Ectodermal cell (in vitro differentiated cells): ENCODE measurements at regions not wholly inside any gene's neighbourhood (a gene's known extent, or its start where the extent isn't known, plus 50 kb on each side); places are given as distances from the start of the nearest gene placed in this dataset.
"Not testable (repeated sequence)": the region's sequence is repeated elsewhere in the genome, so short reads cannot be mapped to it uniquely, and the experiment has no call there.

Experiments used
- H3K27ac ChIP-seq: 2 replicates; pipeline ENCODE4 v1.7.0; 2013; ENCODE audit warnings: mild to moderate bottlenecking, low read depth, low read length; ENCODE audit not compliant: insufficient read depth, poor library complexity, severe bottlenecking
- H3K27me3 ChIP-seq: 2 replicates; pipeline ENCODE4 v1.7.0; 2013; ENCODE audit warnings: mild to moderate bottlenecking, low read length; ENCODE audit not compliant: insufficient read depth, control insufficient read depth, poor library complexity, severe bottlenecking
- H3K36me3 ChIP-seq: one replicate; pipeline ENCODE4 v1.7.0; 2013; ENCODE audit warnings: low read length; ENCODE audit not compliant: control insufficient read depth, insufficient read depth
- H3K4me1 ChIP-seq: one replicate; pipeline ENCODE4 v1.7.0; 2013; ENCODE audit warnings: low read length; ENCODE audit not compliant: control insufficient read depth, insufficient read depth
- H3K4me3 ChIP-seq: 2 replicates; pipeline ENCODE4 v1.7.0; 2013; ENCODE audit warnings: low read depth, low read length, control low read depth; ENCODE audit not compliant: insufficient read depth
- H3K9me3 ChIP-seq: 2 replicates; pipeline ENCODE4 v1.7.0; 2013; ENCODE audit warnings: mild to moderate bottlenecking, low read length, moderate library complexity; ENCODE audit not compliant: control insufficient read depth
- WGBS, 2 experiments: methylation state at CpG; one replicate each; pipeline ENCODE4 v1.1.7; 2013; ENCODE audit warnings: missing lambda C conversion rate in 2 of 2; 5-methylcytosine and 5-hydroxymethylcytosine counted together

DNA sequence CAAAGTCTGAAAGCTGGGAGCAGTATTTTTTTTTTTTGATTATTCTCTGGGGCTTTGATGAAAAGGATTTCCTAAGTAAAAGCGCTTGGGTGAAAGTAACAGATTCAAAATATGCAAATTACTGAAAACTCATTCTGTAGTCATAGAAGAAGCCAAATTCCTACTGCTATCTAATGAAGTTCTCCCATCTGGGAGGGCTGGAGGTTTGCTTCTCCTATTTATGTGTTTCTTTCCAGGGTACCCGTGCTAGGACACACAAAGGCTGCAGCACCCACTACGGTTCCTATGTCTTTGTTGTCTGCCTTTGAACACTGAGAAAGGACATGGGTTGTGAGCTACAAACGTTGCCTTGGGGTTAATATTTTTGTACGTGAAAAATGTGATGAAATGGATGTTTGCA, 324.7 kb upstream of the KAZN start:
- no peak overlapping the region for H3K27ac ChIP-seq
- no peaks in the 10 kb centered on the region for H3K9me3 ChIP-seq
- no peaks in the 10 kb centered on the region for H3K36me3 ChIP-seq
- H3K4me3 ChIP-seq, result no peak overlapping the region
- H3K4me1 ChIP-seq, result no peaks in the 10 kb centered on the region
- WGBS, 2 experiments, result 91 to 97% methylated on average over 3 to 5 of the region's 5 CpGs
- H3K27me3 ChIP-seq, result no peaks in the 10 kb centered on the region

DNA sequence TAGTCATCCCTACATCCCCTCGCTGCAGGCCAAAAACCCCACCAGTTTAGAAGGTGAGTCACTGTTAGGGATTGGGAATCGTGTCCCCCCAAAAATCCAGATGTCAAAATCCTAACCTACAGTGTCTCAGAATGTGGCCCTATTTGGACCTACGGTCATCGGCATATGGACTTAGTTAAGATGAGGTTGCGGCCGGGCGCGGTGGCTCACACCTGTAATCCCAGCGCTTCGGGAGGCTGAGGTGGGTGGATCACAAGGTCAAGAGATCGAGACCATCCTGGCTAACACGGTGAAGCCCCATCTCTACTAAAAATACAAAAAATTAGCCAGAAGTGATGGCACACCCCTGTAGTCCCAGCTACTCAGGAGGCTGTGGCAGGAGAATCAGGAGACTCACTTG, 318.6 kb upstream of the KAZN start:
- H3K4me3 ChIP-seq, H3K27ac ChIP-seq, H3K36me3 ChIP-seq, H3K27me3 ChIP-seq, H3K9me3 ChIP-seq, H3K4me1 ChIP-seq: not testable (repeated sequence)
- WGBS, 2 experiments, result 87 to 94% methylated on average over 12 of the region's 12 CpGs

DNA sequence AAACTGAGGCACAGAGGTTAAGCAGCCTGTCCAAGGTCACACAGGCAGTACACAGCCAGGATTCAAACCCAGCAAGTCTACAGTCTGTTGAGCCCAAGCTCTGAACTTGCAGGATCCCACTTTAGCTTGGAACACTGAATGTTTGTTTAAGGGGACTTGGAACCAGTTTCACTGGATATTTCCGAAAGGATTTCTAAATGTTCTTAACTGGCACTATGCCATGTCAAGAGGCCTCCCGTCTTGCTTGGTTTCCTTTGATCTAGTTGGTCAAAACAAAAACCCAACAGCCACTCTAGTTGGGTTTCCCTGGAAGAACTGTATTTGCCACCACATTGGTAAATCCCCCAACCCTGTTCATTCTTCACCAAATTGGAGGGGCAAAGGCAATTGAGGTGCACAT, 317.6 kb upstream of the KAZN start:
- Histone ChIP-seq H3K4me3 (no peak overlapping the region), H3K9me3 (no peaks in the 10 kb centered on the region), H3K27ac (no peak overlapping the region), H3K36me3 (no peaks in the 10 kb centered on the region), H3K4me1 (peaks cover 7% of the 10 kb centered on the region), H3K27me3 (no peaks in the 10 kb centered on the region)
- 91 to 93% methylated on average over 2 of the region's 2 CpGs for WGBS, 2 experiments

DNA sequence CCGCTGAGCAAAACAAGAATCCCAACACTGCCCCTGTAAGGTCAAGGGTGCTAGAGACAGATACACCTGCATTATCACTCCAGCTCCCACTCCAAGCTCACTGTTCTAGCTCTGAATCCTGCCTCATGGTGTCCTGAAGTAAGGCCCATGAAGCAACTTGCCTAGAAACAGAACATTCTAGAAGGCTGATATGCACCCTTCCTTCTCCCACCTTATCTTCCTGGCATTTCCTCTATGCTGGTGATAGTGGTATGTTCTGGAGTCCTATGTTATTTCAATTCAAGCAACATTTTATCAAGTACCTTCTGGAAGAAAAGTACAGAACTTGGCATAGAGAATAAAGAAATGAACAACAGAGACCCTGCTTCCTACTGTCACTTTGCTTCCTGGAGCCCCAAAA, 317.1 kb upstream of the KAZN start:
- no peak overlapping the region for H3K4me3 ChIP-seq
- H3K27ac ChIP-seq, result no peak overlapping the region
- H3K9me3 ChIP-seq, result no peaks in the 10 kb centered on the region
- H3K4me1 ChIP-seq, result peaks cover 7% of the 10 kb centered on the region
- no peaks in the 10 kb centered on the region for H3K36me3 ChIP-seq
- no peaks in the 10 kb centered on the region for H3K27me3 ChIP-seq
- 91% methylated on average over 1 of the region's 1 CpG for WGBS, 2 experiments

DNA sequence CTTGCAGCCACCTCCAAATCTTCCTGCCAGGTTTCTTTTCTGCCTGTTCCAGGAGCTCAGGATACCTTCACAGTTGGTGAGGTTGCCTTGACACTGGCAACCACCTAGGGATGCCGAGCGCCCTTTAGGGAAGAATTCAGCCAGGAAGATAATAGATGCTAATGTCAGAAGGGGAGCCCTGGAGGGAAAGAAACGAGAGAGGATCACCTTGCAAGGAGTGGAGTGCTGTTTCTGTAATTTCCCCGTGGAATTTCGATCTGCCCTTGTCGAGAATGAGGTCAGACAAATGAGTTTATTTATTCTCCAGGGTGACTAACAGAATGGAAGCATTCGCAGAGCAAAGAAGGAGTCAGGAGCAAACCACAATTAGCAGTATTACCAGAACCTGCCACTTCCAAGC, 315.8 kb upstream of the KAZN start:
- 32 to 35% methylated on average over 7 of the region's 7 CpGs for WGBS, 2 experiments

DNA sequence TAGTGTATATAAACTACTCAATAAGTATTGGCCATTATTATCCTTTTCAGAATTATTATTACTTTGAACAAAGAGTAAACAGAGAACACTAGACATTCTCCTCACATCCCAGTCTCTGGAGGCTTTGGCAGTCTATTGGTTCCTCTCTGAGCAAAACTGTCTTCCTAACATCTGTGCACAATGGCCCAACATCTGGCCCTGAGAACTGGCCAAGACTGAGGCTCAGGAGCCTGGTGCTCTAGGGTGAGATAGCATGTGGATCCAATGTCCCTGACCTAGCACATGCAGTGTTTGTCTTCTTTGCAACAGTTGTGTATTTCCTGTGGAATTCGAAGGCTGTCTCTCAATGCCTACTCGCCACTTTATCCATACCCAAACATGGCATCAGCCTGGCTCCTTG, 313.2 kb upstream of the KAZN start:
- no peak overlapping the region for H3K4me3 ChIP-seq
- no peak overlapping the region for H3K27ac ChIP-seq
- no peaks in the 10 kb centered on the region for H3K9me3 ChIP-seq
- H3K4me1 ChIP-seq, result peaks cover 7% of the 10 kb centered on the region
- H3K27me3 ChIP-seq, result no peaks in the 10 kb centered on the region
- H3K36me3 ChIP-seq, result no peaks in the 10 kb centered on the region
- whole genome bisulfite sequencing, 2 experiments, result 90 to 92% methylated on average over 2 of the region's 2 CpGs

More for the DNA sequence above, 315.8 kb upstream of the KAZN start:
- Histone ChIP-seq H3K4me1 (peaks cover 7% of the 10 kb centered on the region), H3K27me3 (no peaks in the 10 kb centered on the region), H3K36me3 (no peaks in the 10 kb centered on the region), H3K27ac (no peak overlapping the region), H3K4me3 (no peak overlapping the region), H3K9me3 (no peaks in the 10 kb centered on the region)

DNA sequence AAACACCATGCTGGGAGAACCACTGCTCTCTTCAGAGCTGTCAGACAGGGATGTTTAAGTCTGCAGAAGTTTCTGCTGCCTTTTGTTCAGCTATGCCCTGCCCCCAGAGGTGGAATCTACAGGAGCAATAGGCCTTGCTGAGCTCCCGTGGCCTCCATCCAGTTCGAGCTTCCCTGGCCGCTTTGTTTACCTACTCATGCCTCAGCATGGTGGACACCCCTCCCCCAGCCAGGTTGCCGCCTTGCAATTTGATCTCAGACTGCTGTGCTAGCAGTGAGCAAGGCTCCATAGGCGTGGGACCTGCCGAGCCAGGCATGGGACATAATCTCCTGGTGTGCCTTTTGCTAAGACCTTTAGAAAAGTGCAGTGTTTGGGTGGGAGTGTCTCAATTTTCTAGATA, 307.3 kb upstream of the KAZN start:
- H3K9me3 ChIP-seq, H3K36me3 ChIP-seq, H3K27me3 ChIP-seq, H3K27ac ChIP-seq, H3K4me3 ChIP-seq: not testable (repeated sequence)
- H3K4me1 ChIP-seq, result peaks cover 10% of the 10 kb centered on the region
- WGBS, 2 experiments, result 22 to 36% methylated on average over 6 of the region's 6 CpGs

DNA sequence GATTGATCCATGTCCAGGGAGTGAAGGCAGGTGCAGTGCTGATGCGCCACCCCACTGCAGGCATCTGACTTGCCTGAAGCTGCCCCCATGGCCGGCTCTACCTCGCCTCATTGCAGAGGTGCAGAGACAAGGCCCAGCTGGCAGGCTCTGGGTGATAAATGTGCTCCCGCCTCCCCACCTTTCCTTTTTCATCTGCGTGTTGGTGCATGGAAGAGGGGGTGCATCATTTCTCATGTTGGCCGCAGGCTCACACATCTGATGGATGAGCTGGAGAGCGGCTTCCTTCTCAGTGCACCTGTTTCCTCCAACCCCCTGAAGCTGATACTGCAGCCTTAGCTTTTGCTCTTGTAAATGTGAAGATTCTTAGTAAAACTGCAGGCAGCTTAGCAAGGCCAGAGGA, 306.0 kb upstream of the KAZN start:
- H3K4me1 ChIP-seq, result peaks cover 10% of the 10 kb centered on the region
- WGBS, 2 experiments, result 95% methylated on average over 7 of the region's 7 CpGs
- no peak overlapping the region for H3K4me3 ChIP-seq
- H3K27me3 ChIP-seq, result no peaks in the 10 kb centered on the region
- H3K9me3 ChIP-seq, result no peaks in the 10 kb centered on the region
- H3K36me3 ChIP-seq, result no peaks in the 10 kb centered on the region
- no peak overlapping the region for H3K27ac ChIP-seq

DNA sequence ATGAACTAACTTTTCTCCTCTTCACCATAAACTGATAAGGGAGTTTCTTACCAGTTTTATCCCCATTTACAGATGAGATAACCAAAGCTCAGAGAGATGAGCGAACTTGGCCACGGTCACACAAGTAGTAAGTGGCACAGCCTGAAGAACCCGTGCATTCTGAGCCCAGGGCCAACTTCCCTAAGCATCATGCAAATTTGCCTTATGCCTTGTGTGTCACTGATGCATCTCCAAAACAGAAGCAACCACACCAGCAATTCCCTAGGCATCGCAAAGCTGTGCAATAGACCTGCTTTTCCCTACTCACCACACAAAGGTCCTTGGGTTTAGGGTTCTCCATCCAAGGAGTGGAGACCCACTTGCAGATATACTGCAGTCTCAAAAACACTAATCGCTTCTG, 304.5 kb upstream of the KAZN start:
- 95 to 96% methylated on average over 5 of the region's 5 CpGs for WGBS, 2 experiments
- H3K9me3 ChIP-seq, result no peaks in the 10 kb centered on the region
- H3K27ac ChIP-seq, result no peak overlapping the region
- peaks cover 10% of the 10 kb centered on the region for H3K4me1 ChIP-seq
- no peaks in the 10 kb centered on the region for H3K27me3 ChIP-seq
- no peaks in the 10 kb centered on the region for H3K36me3 ChIP-seq
- no peak overlapping the region for H3K4me3 ChIP-seq

DNA sequence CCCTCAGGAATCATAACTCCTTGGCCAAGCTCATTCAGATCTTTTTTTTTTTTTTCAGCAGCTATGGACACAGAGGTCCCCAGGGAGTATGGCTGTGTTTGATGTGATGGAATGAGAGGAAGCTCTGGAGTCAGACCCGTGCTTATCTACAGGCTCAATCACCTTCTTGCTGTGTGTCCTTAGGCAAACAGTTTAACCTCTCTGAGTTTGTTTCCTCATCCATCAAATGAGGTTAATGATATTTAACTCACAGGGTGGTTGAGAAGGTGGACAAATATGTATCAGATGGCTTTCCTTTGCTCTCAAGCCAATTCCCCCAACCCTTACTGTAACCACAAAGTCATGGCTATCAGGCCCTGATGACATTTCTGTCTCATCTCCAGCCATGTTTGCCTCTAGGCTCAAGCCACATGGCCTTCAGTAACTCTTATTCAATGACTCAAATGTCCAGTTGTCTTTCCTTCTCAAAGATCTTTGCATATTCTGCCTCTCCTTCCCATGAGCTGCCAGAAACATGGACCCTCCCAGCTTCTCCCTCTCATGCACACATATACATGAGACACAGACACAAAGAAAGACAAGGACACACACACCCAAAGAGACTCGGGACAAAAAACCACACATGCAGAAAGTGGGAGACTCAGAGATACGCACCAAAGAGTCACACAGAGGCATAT, 303.5 kb upstream of the KAZN start:
- WGBS, 2 experiments, result 80 to 88% methylated on average over 3 of the region's 3 CpGs
- H3K27ac ChIP-seq, result no peak overlapping the region
- no peaks in the 10 kb centered on the region for H3K27me3 ChIP-seq
- H3K4me1 ChIP-seq, result peaks cover 10% of the 10 kb centered on the region
- no peaks in the 10 kb centered on the region for H3K36me3 ChIP-seq
- H3K4me3 ChIP-seq, result no peak overlapping the region
- H3K9me3 ChIP-seq, result no peaks in the 10 kb centered on the region

DNA sequence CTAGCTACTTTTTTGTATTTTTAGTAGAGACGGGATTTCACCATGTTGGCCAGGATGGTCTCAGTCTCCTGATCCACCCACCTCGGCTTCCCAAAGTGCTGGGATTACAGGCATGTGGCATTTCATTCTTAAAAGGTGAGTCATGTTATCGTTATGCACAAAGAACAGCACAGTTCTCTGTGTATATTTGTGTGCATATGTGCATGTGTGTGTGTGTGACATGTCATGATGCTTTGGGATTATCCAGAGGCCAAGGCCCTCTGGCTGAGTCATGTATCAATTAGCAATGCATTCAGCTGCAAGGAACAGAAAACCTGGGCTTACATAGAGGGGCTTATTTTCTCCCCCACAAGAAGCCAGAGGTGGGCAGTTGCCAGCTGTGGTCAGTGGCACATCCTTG, 301.7 kb upstream of the KAZN start:
- H3K27ac ChIP-seq, result no peak overlapping the region
- peaks cover 6% of the 10 kb centered on the region for H3K4me1 ChIP-seq
- 91% methylated on average over 3 of the region's 3 CpGs for WGBS, 2 experiments
- H3K36me3 ChIP-seq, result no peaks in the 10 kb centered on the region
- H3K4me3 ChIP-seq, result no peak overlapping the region
- no peaks in the 10 kb centered on the region for H3K9me3 ChIP-seq
- no peaks in the 10 kb centered on the region for H3K27me3 ChIP-seq
